GM18868 (cell line): ENCODE measurements at regions not wholly inside any gene's neighbourhood (a gene's known extent, or its start where the extent isn't known, plus 50 kb on each side); places are given as distances from the start of the nearest gene placed in this dataset.

Experiments
- ATAC-seq: cut with Tn5 transposase; IDR thresholded peaks from one replicate; pipeline ENCODE4 v1.9.1; 2021; ENCODE audit warnings: mild to moderate bottlenecking, moderate library complexity; ENCODE audit not compliant: unreplicated experiment

- no peak for ATAC-seq
These were observed 371.6 kb downstream of the EIPR1 start for GRCh38 chr2:3005859-3006501.

GRCh38 chr2:3001615-3002560 is 375.7 kb downstream of the EIPR1 start:
- ATAC-seq = peak; percentile 79

GRCh38 chr2:3000968-3001367 is 376.6 kb downstream of the EIPR1 start:
- no peak for ATAC-seq

GRCh38 chr2:3000125-3000524 is 377.5 kb downstream of the EIPR1 start:
- no peak for ATAC-seq

GRCh38 chr2:2998971-2999370 is 378.6 kb downstream of the EIPR1 start:
- ATAC-seq = no peak

GRCh38 chr2:2993172-2993692 is 384.4 kb downstream of the EIPR1 start:
- ATAC-seq = no peak

- ATAC-seq = no peak
These were observed 385.0 kb downstream of the EIPR1 start for GRCh38 chr2:2992634-2993033.

- no peak for ATAC-seq
These were observed 392.6 kb downstream of the EIPR1 start for GRCh38 chr2:2985020-2985419.

- ATAC-seq = no peak
These were observed 396.6 kb downstream of the EIPR1 start for GRCh38 chr2:2981000-2981399.

GRCh38 chr2:2974982-2975381 is 402.6 kb downstream of the EIPR1 start:
- ATAC-seq = no peak

- no peak for ATAC-seq
These were observed 417.0 kb downstream of the EIPR1 start for GRCh38 chr2:2960441-2961133.

- no peak for ATAC-seq
These were observed 427.1 kb downstream of the EIPR1 start for GRCh38 chr2:2950403-2950952.

GRCh38 chr2:2947406-2947805 is 430.2 kb downstream of the EIPR1 start:
- no peak for ATAC-seq

GRCh38 chr2:2942906-2943305 is 434.7 kb downstream of the EIPR1 start:
- ATAC-seq = no peak

GRCh38 chr2:2942225-2942624 is 435.4 kb downstream of the EIPR1 start:
- no peak for ATAC-seq

GRCh38 chr2:2941205-2941604 is 436.4 kb downstream of the EIPR1 start:
- no peak for ATAC-seq

- ATAC-seq = no peak
These were observed 436.9 kb downstream of the EIPR1 start for GRCh38 chr2:2940702-2941101.

- ATAC-seq = no peak
These were observed 437.6 kb downstream of the EIPR1 start for GRCh38 chr2:2940061-2940460.

- no peak for ATAC-seq
These were observed 438.4 kb downstream of the EIPR1 start for GRCh38 chr2:2939078-2939795.

- no peak for ATAC-seq
These were observed 439.1 kb downstream of the EIPR1 start for GRCh38 chr2:2938481-2938880.
